MM.1S (cell line): ENCODE measurements at regions not wholly inside any gene's neighbourhood (a gene's known extent, or its start where the extent isn't known, plus 50 kb on each side); places are given as distances from the start of the nearest gene placed in this dataset.

ENCODE experiments used
- DNase-seq: peaks from one replicate; pipeline ENCODE4 v3.0.0-alpha.2; 2015
- H2AFZ ChIP-seq: fragments of 300-600 bp; sonication (generic); 2 replicates; pipeline ENCODE4 v1.6.0; 2016; ENCODE audit warnings: antibody characterized with exemption, low read length
- H3F3A ChIP-seq: fragments of 300-600 bp; sonication (generic); 2 replicates; pipeline ENCODE4 v1.6.1; 2016; ENCODE audit warnings: mild to moderate bottlenecking, antibody characterized with exemption, low read length, moderate library complexity, mixed read lengths; ENCODE audit not compliant: insufficient read depth
- H3K27ac ChIP-seq: fragments of 300-600 bp; sonication (generic); 2 replicates; pipeline ENCODE4 v1.5.1; 2016; ENCODE audit warnings: mild to moderate bottlenecking, low read length
- H3K27me3 ChIP-seq: fragments of 300-600 bp; sonication (generic); replicated peaks from 2 replicates; pipeline ENCODE4 v1.6.0; 2016; ENCODE audit warnings: low read length; ENCODE audit not compliant: insufficient read depth
- H3K36me3 ChIP-seq: fragments of 300-600 bp; sonication (generic); replicated peaks from 2 replicates; pipeline ENCODE4 v1.6.1; 2016; ENCODE audit warnings: mild to moderate bottlenecking, low read length, mixed read lengths; ENCODE audit not compliant: insufficient read depth
- H3K4me1 ChIP-seq: fragments of 300-600 bp; sonication (generic); 2 replicates; pipeline ENCODE4 v1.6.1; 2016; ENCODE audit warnings: low read length, mixed read lengths
- H3K4me2 ChIP-seq: fragments of 300-600 bp; sonication (generic); 2 replicates; pipeline ENCODE4 v1.6.0; 2016; ENCODE audit warnings: low read depth, low read length
- H3K4me3 ChIP-seq: fragments of 300-600 bp; sonication (generic); 2 replicates; pipeline ENCODE4 v1.5.1; 2016; ENCODE audit warnings: low read length, mixed read lengths
- H3K79me2 ChIP-seq: fragments of 300-600 bp; sonication (generic); 2 replicates; pipeline ENCODE4 v1.6.1; 2016; ENCODE audit warnings: mixed run types, low read length, mixed read lengths
- H3K9ac ChIP-seq: fragments of 300-600 bp; sonication (generic); 2 replicates; pipeline ENCODE4 v1.6.1; 2016; ENCODE audit warnings: low read length, mixed read lengths
- H3K9me2 ChIP-seq: fragments of 300-600 bp; sonication (generic); replicated peaks from 2 replicates; pipeline ENCODE4 v1.6.1; 2016; ENCODE audit warnings: mild to moderate bottlenecking, low read length, mixed read lengths; ENCODE audit not compliant: insufficient read depth
- H3K9me3 ChIP-seq: fragments of 300-600 bp; sonication (generic); replicated peaks from 2 replicates; pipeline ENCODE4 v1.6.1; 2016; ENCODE audit warnings: mild to moderate bottlenecking, low read length, mixed read lengths; ENCODE audit not compliant: insufficient read depth
- H4K20me1 ChIP-seq: fragments of 300-600 bp; sonication (generic); 2 replicates; pipeline ENCODE4 v1.6.1; 2016; ENCODE audit warnings: mild to moderate bottlenecking, low read length, moderate library complexity, mixed read lengths; ENCODE audit not compliant: insufficient read depth
- EZH2 ChIP-seq: fragments of 300-600 bp; sonication (generic); optimal IDR thresholded peaks from 2 replicates; pipeline ENCODE3; 2017; ENCODE audit warnings: low read depth, mild to moderate bottlenecking, antibody characterized with exemption, low read length, mixed read lengths
- EZH2phosphoT487 ChIP-seq: fragments of 300-600 bp; sonication (generic); IDR thresholded peaks from 2 replicates; pipeline ENCODE4 v1.6.1; 2018; ENCODE audit warnings: antibody characterized with exemption, low read length
- TF ChIP-seq, protein P1 (sequence below): fragments of 300-600 bp; sonication (generic); IDR thresholded peaks from 2 replicates; pipeline ENCODE4 v1.5.1; 2016; ENCODE audit warnings: antibody characterized with exemption, low read length, mixed read lengths

DNA sequence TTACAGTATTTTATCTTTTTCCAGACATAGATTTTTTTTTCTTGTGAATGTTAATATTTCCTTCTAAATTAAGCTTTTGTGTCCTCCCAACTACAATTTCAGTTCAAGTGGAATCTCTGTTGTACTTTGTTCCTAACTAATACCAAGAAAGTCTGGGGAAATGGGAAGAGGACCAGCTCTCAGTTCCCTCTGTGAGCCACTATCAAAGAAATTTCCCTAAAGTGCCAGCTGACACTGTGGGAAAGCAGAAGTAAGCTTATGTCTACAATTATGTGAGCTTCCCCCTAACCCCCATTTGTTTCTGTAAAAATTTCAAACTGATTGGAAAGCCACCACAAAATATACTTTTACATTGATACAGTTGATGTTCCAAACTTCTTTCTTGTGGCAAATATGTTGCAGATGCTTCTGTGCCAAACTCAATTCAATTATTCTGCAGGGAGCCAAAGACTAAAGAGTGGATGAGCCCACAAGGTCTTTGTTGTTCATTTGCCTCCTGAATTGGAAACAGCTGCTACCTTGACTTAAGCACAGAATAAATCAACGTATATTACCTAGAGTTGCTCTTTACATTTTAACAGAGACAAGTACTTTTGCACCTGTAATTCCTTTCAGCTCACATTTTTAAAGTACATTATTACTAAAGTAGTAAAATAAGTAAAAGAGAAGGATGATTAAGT, 306.6 kb downstream of the PTH2R start:
- no peaks in the 10 kb centered on the region for H3F3A ChIP-seq
- no peaks in the 10 kb centered on the region for H3K9me2 ChIP-seq
- no peaks in the 10 kb centered on the region for H3K79me2 ChIP-seq
- H3K9ac ChIP-seq: no peak overlapping the region
- no peaks in the 10 kb centered on the region for H3K9me3 ChIP-seq
- TF ChIP-seq, protein P1, sequence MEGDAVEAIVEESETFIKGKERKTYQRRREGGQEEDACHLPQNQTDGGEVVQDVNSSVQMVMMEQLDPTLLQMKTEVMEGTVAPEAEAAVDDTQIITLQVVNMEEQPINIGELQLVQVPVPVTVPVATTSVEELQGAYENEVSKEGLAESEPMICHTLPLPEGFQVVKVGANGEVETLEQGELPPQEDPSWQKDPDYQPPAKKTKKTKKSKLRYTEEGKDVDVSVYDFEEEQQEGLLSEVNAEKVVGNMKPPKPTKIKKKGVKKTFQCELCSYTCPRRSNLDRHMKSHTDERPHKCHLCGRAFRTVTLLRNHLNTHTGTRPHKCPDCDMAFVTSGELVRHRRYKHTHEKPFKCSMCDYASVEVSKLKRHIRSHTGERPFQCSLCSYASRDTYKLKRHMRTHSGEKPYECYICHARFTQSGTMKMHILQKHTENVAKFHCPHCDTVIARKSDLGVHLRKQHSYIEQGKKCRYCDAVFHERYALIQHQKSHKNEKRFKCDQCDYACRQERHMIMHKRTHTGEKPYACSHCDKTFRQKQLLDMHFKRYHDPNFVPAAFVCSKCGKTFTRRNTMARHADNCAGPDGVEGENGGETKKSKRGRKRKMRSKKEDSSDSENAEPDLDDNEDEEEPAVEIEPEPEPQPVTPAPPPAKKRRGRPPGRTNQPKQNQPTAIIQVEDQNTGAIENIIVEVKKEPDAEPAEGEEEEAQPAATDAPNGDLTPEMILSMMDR: no peak
- no peak for TF ChIP-seq EZH2phosphoT487
- TF ChIP-seq EZH2: no peak
- H3K4me1 ChIP-seq: no peaks in the 10 kb centered on the region
- H4K20me1 ChIP-seq: no peaks in the 10 kb centered on the region
- no peaks in the 10 kb centered on the region for H3K27me3 ChIP-seq
- no peak overlapping the region for H3K27ac ChIP-seq
- DNase-seq: no peak
- H3K4me2 ChIP-seq: no peak overlapping the region
- H3K36me3 ChIP-seq: no peaks in the 10 kb centered on the region
- H3K4me3 ChIP-seq: no peak overlapping the region
- no peak overlapping the region for H2AFZ ChIP-seq

DNA sequence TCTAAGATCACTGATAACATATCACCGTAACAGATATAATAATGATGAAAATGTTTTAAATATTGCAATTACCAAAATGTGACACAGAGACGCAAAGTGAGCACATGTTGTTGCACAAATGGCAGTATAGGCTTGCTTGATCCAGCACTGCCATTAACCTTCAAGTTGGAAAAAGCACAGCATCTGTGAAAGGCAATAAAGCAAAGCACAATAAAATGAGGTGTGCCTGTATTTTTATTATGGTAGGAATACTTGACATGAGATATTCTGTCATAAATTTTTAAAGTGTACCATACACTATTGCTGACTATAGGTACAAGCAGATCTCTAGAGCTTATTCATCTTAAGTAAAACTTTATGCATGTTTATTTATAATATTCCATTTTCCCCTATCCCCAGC, 312.2 kb downstream of the PTH2R start:
- Histone ChIP-seq H3F3A (no peaks in the 10 kb centered on the region), H3K4me1 (no peaks in the 10 kb centered on the region), H3K27ac (no peak overlapping the region), H3K36me3 (no peaks in the 10 kb centered on the region), H3K9ac (no peak overlapping the region), H3K79me2 (no peaks in the 10 kb centered on the region), H4K20me1 (no peaks in the 10 kb centered on the region), H3K9me2 (no peaks in the 10 kb centered on the region), H3K4me2 (no peak overlapping the region), H3K27me3 (no peaks in the 10 kb centered on the region), H3K4me3 (no peak overlapping the region), H3K9me3 (no peaks in the 10 kb centered on the region), H2AFZ (no peak overlapping the region)
- no peak for DNase-seq
- TF ChIP-seq EZH2 (no peak), EZH2phosphoT487 (no peak)
- TF ChIP-seq, protein P1: no peak

- no peak overlapping the region for H3K27ac ChIP-seq
- no peaks in the 10 kb centered on the region for H3F3A ChIP-seq
- no peaks in the 10 kb centered on the region for H3K36me3 ChIP-seq
- no peak for DNase-seq
- no peak overlapping the region for H2AFZ ChIP-seq
- H3K4me1 ChIP-seq: no peaks in the 10 kb centered on the region
- TF ChIP-seq, protein P1: no peak
- TF ChIP-seq EZH2phosphoT487: no peak
- no peak for TF ChIP-seq EZH2
- no peaks in the 10 kb centered on the region for H3K9me3 ChIP-seq
- no peak overlapping the region for H3K4me2 ChIP-seq
- no peaks in the 10 kb centered on the region for H3K27me3 ChIP-seq
- H3K9ac ChIP-seq: no peak overlapping the region
- H3K9me2 ChIP-seq: no peaks in the 10 kb centered on the region
- H4K20me1 ChIP-seq: no peaks in the 10 kb centered on the region
- H3K4me3 ChIP-seq: no peak overlapping the region
- no peaks in the 10 kb centered on the region for H3K79me2 ChIP-seq
These were observed 316.1 kb downstream of the PTH2R start for GRCh38 chr2:208722731-208723130.
